Prostate gland (tissue), 2 donors: ENCODE measurements at regions not wholly inside any gene's neighbourhood (a gene's known extent, or its start where the extent isn't known, plus 50 kb on each side); places are given as distances from the start of the nearest gene placed in this dataset.

Experiments used
- DNase-seq: peaks from one replicate; pipeline ENCODE4 v3.0.0-alpha.2; 2019; ENCODE audit warnings: low spot score
- H3K27ac ChIP-seq, 2 donors: fragments of 200-600 bp; sonication (generic); 2 replicates each; pipeline ENCODE4 v1.5.1; 2017 to 2019
- H3K27me3 ChIP-seq: fragments of 200-600 bp; sonication (generic); replicated peaks from 2 replicates; pipeline ENCODE4 v1.5.1; 2019; ENCODE audit not compliant: insufficient read depth
- H3K36me3 ChIP-seq, 2 donors: fragments of 200-600 bp; sonication (generic); 1 replicate in 1 of 2; 2 replicates in 1 of 2; pipeline versions ENCODE4 v1.5.1 to v1.8.1; 2017 to 2019
- H3K4me1 ChIP-seq: fragments of 200-600 bp; sonication (generic); replicated peaks from 2 replicates; pipeline ENCODE4 v1.5.1; 2019
- H3K4me3 ChIP-seq, 2 donors: fragments of 200-600 bp; sonication (generic); 2 replicates each; pipeline ENCODE4 v1.5.1; 2017 to 2019
- H3K9me3 ChIP-seq: fragments of 200-600 bp; sonication (generic); 2 replicates; pipeline ENCODE4 v1.5.1; 2017
- POLR2A ChIP-seq: fragments of 450-650 bp; IDR thresholded peaks from one replicate; pipeline ENCODE4 v1.6.1; 2016; ENCODE audit warnings: antibody characterized with exemption, mild to moderate bottlenecking
- POLR2AphosphoS5 ChIP-seq: sonication (generic); formaldehyde crosslinking; IDR thresholded peaks from one replicate; pipeline ENCODE4 v1.6.1; 2017; ENCODE audit warnings: antibody characterized with exemption
- WGBS: methylation state at CpG from one replicate; pipeline ENCODE4 v1.1.5; 2018; 5-methylcytosine and 5-hydroxymethylcytosine counted together
- intact Hi-C: fragments of 100-400 bp; cut with DNase I; formaldehyde crosslinking; loops from one replicate; pipeline ENCODE4 v1.14.2; 2022
- TF ChIP-seq, protein P1 (sequence below), 4 experiments: fragments of 200-600 bp in 2 of 4; fragments of 450-650 bp in 2 of 4; sonication (generic) in 2 of 4; IDR thresholded peaks; 1 replicate in 3 of 4; 2 replicates in 1 of 4; pipeline ENCODE4 v1.5.1; 2016 to 2019; ENCODE audit warnings: antibody characterized with exemption in 4 of 4, mild to moderate bottlenecking in 2 of 4, moderate library complexity in 2 of 4

DNA sequence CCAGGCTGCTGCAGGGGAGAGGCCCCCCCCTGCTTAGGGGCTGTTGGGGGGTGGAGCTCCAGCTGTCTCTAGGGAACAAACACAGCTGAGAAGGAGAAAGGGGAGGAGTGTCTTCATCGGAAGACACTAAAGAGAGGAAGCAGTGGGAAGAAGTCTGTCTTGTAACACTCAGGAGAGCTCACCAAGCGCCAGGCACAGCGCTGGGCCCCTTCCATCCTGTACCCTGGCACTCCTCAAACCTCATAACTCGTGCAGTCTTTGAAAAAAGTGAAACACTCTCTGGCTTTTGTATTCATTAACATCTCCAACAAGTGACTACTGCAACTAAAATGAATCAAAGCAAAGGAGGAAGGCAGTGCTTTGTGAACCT, 67.4 kb upstream of the PRDM11 start:
- H3K27me3 ChIP-seq = no peaks in the 10 kb centered on the region
- no peak for DNase-seq
- no peaks in the 10 kb centered on the region for H3K36me3 ChIP-seq
- no peak overlapping the region for H3K4me3 ChIP-seq
- no peak overlapping the region for H3K27ac ChIP-seq
- intact Hi-C loops = no loop called here
- TF ChIP-seq POLR2A = no peak
- no peak for TF ChIP-seq POLR2AphosphoS5
- TF ChIP-seq, protein P1, sequence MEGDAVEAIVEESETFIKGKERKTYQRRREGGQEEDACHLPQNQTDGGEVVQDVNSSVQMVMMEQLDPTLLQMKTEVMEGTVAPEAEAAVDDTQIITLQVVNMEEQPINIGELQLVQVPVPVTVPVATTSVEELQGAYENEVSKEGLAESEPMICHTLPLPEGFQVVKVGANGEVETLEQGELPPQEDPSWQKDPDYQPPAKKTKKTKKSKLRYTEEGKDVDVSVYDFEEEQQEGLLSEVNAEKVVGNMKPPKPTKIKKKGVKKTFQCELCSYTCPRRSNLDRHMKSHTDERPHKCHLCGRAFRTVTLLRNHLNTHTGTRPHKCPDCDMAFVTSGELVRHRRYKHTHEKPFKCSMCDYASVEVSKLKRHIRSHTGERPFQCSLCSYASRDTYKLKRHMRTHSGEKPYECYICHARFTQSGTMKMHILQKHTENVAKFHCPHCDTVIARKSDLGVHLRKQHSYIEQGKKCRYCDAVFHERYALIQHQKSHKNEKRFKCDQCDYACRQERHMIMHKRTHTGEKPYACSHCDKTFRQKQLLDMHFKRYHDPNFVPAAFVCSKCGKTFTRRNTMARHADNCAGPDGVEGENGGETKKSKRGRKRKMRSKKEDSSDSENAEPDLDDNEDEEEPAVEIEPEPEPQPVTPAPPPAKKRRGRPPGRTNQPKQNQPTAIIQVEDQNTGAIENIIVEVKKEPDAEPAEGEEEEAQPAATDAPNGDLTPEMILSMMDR (IDR thresholded peaks at IDR 0.05) = no peak
- no peaks in the 10 kb centered on the region for H3K4me1 ChIP-seq
- no peaks in the 10 kb centered on the region for H3K9me3 ChIP-seq
- WGBS = 33% methylated on average over 4 of the region's 4 CpGs

DNA sequence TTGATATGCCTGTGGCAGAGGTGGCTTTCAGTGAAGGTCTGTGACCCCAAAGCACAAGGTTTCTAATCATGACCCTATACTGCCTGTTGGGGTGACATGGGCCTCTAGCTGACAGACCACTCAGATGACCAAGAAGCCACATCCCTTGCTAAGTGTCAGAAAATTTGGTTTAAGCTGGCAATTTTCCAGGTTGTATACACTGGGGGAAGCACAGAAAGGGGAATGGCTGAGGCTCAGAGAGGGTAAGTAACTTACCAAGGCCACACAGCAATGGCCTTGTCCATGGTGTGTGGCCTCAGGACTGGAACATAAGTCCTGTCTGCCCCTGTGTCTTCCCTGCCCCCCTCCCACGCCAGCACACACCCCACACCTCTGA, 66.9 kb upstream of the PRDM11 start:
- WGBS = 93% methylated on average over 1 of the region's 1 CpG
- Histone ChIP-seq H3K27ac (no peak overlapping the region), H3K36me3 (no peaks in the 10 kb centered on the region), H3K4me1 (no peaks in the 10 kb centered on the region), H3K9me3 (no peaks in the 10 kb centered on the region), H3K27me3 (no peaks in the 10 kb centered on the region), H3K4me3 (no peak overlapping the region)
- intact Hi-C loops = no loop called here
- no peak for DNase-seq
- TF ChIP-seq, protein P1 (IDR thresholded peaks at IDR 0.05) = no peak
- no peak for TF ChIP-seq POLR2A

DNA sequence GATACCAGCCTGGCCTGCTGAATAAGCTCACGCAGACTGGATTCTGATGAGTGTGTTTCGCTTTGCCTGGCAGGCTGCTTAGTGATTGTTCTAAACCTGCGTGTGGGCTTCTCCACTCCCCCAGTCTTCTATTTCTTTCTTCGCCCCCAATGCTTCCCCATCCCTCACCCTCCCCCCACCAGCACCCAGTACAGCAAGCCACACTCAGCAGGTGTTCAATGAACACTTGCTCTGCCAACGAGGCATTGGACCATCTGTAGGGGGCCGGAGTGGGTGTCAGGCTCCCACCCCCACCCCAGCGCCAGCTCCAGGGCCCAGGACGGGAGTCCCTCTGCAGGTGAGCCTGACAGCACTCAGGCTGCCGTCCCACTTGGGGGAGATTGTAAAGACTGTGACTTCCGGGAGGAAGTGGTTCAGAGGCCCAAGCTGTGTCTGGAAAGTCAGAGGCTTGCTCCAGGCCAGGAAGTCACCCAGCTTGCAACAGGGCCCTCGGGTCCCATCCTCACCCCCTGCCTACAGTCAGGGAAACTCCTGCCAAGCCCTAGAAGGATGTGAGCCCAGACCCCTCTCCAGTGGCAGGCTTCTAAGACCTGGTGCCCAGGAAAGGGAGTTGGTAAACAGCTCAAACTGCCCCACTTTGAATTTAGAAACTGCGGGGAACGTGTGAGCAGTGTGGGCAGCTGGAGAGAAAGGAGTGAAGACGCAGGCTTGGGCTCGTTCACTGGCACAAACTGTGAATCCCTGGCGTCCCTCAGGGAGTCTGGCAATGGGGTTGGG, 66.3 kb upstream of the PRDM11 start:
- no peaks in the 10 kb centered on the region for H3K27me3 ChIP-seq
- DNase-seq = no peak
- H3K27ac ChIP-seq = no peak overlapping the region
- H3K4me1 ChIP-seq = no peaks in the 10 kb centered on the region
- intact Hi-C loops = no loop called here
- H3K36me3 ChIP-seq = no peaks in the 10 kb centered on the region
- TF ChIP-seq, protein P1 (IDR thresholded peaks at IDR 0.05) = no peak
- TF ChIP-seq POLR2AphosphoS5 (no peak), POLR2A (no peak)
- H3K4me3 ChIP-seq = no peak overlapping the region
- no peaks in the 10 kb centered on the region for H3K9me3 ChIP-seq
- 44% methylated on average over 15 of the region's 16 CpGs for WGBS

GRCh38 chr11:45082744-45083543, 63.5 kb upstream of the PRDM11 start:
- Histone ChIP-seq H3K9me3 (no peaks in the 10 kb centered on the region), H3K36me3 (no peaks in the 10 kb centered on the region), H3K4me3 (no peak overlapping the region), H3K27ac (no peak overlapping the region), H3K27me3 (no peaks in the 10 kb centered on the region), H3K4me1 (no peaks in the 10 kb centered on the region)
- 50% methylated on average over 10 of the region's 10 CpGs for WGBS
- intact Hi-C loops = no loop called here
- TF ChIP-seq, protein P1 (IDR thresholded peaks at IDR 0.05) = no peak
- TF ChIP-seq POLR2AphosphoS5 (no peak), POLR2A (no peak)
- DNase-seq = no peak
